Karpas-422 (cell line): ENCODE measurements at regions not wholly inside any gene's neighbourhood (a gene's known extent, or its start where the extent isn't known, plus 50 kb on each side); places are given as distances from the start of the nearest gene placed in this dataset.

ENCODE experiments used
- DNase-seq: peaks from one replicate; pipeline ENCODE4 v3.0.0-alpha.2; 2015
- H2AFZ ChIP-seq: fragments of 200-600 bp; sonication (generic); 2 replicates; pipeline ENCODE4 v1.6.1; 2014; ENCODE audit warnings: antibody characterized with exemption, low read length, mixed read lengths
- H3K27ac ChIP-seq: fragments of 200-600 bp; sonication (generic); 2 replicates; pipeline ENCODE4 v1.5.1; 2014; ENCODE audit warnings: mild to moderate bottlenecking, low read length, moderate library complexity
- H3K27me3 ChIP-seq: fragments of 200-600 bp; sonication (generic); 2 replicates; pipeline ENCODE4 v1.6.1; 2014; ENCODE audit warnings: low read length, mixed read lengths
- H3K36me3 ChIP-seq: fragments of 200-600 bp; sonication (generic); 2 replicates; pipeline ENCODE4 v1.6.1; 2014; ENCODE audit warnings: low read length, mixed read lengths; ENCODE audit not compliant: insufficient read depth
- H3K4me1 ChIP-seq: fragments of 200-600 bp; sonication (generic); 2 replicates; pipeline ENCODE4 v1.6.1; 2014; ENCODE audit warnings: mild to moderate bottlenecking, low read length, mixed read lengths
- H3K4me2 ChIP-seq: fragments of 200-600 bp; sonication (generic); 2 replicates; pipeline ENCODE4 v1.6.1; 2014; ENCODE audit warnings: low read length, low read depth, mild to moderate bottlenecking; ENCODE audit not compliant: poor library complexity, severe bottlenecking
- H3K4me3 ChIP-seq: fragments of 200-600 bp; sonication (generic); 2 replicates; pipeline ENCODE4 v1.5.1; 2014; ENCODE audit warnings: mild to moderate bottlenecking, antibody characterized with exemption, low read length, mixed read lengths
- H3K79me2 ChIP-seq: fragments of 200-600 bp; sonication (generic); 2 replicates; pipeline ENCODE4 v1.6.1; 2014; ENCODE audit warnings: mild to moderate bottlenecking, low read length, mixed read lengths
- H3K9ac ChIP-seq: fragments of 200-600 bp; sonication (generic); 2 replicates; pipeline ENCODE4 v1.6.0; 2014; ENCODE audit warnings: low read length
- H3K9me2 ChIP-seq: fragments of 200-600 bp; sonication (generic), shearing (Covaris generic); replicated peaks from 2 replicates; pipeline ENCODE4 v1.6.0; 2014; ENCODE audit warnings: mild to moderate bottlenecking, low read length, moderate library complexity; ENCODE audit not compliant: insufficient read depth
- H3K9me3 ChIP-seq: fragments of 300-700, 200-600 bp; sonication (generic); 2 replicates; pipeline ENCODE4 v1.6.1; 2014; ENCODE audit warnings: low read length, mixed read lengths
- H4K20me1 ChIP-seq: fragments of 200-600 bp; sonication (generic); 2 replicates; pipeline ENCODE4 v1.6.1; 2014; ENCODE audit warnings: mild to moderate bottlenecking, antibody characterized with exemption, low read length, low read depth; ENCODE audit not compliant: insufficient read depth

DNA sequence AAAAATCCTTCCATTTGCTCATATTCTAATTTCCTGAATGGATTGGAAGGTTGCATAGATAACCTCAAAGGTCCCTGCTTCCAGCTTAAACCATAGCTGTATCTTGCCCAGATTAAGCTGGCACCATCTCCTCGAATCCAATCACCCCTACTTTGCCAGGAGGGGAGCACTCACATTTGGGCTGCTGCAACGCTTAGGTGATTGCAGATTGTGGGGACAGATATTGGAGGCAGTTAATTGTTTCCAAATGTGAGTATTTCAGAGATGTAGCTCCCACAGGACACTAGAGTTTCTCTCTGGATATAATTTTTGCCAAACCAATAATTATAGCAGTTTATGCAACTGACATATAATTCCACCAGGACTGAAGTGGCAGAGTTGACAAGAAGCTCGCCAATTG is 53.5 kb upstream of the ACSL1 start:
- Histone ChIP-seq H3K9me3 (no peaks in the 10 kb centered on the region), H3K4me3 (no peak overlapping the region), H3K36me3 (no peaks in the 10 kb centered on the region), H3K4me2 (no peak overlapping the region), H2AFZ (no peak overlapping the region), H3K9ac (no peak overlapping the region), H4K20me1 (no peaks in the 10 kb centered on the region), H3K27me3 (no peaks in the 10 kb centered on the region), H3K9me2 (no peaks in the 10 kb centered on the region), H3K27ac (no peak overlapping the region), H3K79me2 (no peaks in the 10 kb centered on the region), H3K4me1 (no peaks in the 10 kb centered on the region)
- DNase-seq = no peak

DNA sequence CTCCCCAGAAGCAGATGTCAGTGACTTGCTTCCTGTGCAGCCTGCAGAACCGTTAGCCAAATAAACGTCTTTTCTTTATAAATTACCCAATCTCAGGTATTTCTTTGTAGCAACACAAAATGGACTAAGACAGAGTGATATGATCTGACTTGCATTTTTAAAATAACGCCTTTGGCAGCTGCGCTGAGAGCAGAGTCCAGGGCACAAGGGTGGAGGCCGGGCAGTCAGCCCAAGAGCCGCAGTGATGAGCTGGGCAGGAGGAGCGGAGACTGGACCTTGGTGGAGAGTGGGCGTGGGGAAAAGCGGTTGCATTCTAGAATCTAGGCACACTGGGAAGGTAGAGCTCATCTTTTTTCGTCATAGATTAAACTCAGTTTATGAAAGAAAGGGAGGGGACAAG is 56.5 kb upstream of the ACSL1 start:
- Histone ChIP-seq H3K79me2 (no peaks in the 10 kb centered on the region), H3K27me3 (no peaks in the 10 kb centered on the region)
- DNase-seq = no peak

DNA sequence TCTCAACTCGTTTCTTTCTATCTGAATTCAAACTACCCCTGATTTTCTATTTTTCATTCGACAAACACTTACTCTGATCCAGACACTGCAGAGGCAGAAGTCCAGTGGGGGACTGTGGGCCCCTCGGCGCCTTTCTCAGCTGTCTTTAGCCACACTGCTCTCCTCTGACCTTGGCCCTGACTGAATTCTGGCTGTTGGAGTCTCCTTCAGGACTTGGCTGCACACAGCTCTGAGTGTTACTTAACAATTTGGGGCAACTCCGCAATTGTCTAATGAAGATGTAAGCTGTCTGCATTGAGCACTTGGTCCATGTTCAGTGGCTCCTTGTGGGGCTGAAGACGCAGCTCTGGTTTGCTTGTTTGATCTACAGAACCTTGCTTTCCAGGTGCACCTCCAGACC is 57.3 kb upstream of the ACSL1 start:
- Histone ChIP-seq H3K27me3 (no peaks in the 10 kb centered on the region), H3K9ac (no peak overlapping the region), H3K79me2 (no peaks in the 10 kb centered on the region), H3K36me3 (no peaks in the 10 kb centered on the region), H3K27ac (no peak overlapping the region), H2AFZ (no peak overlapping the region), H3K4me1 (no peaks in the 10 kb centered on the region), H3K4me2 (no peak overlapping the region), H4K20me1 (no peaks in the 10 kb centered on the region), H3K4me3 (no peak overlapping the region), H3K9me2 (no peaks in the 10 kb centered on the region), H3K9me3 (no peaks in the 10 kb centered on the region)
- no peak for DNase-seq

More for the DNA sequence above, 56.5 kb upstream of the ACSL1 start:
- Histone ChIP-seq H3K4me3 (no peak overlapping the region), H4K20me1 (no peaks in the 10 kb centered on the region), H3K4me1 (no peaks in the 10 kb centered on the region), H3K27ac (no peak overlapping the region), H3K36me3 (no peaks in the 10 kb centered on the region), H3K9me2 (no peaks in the 10 kb centered on the region), H3K9me3 (no peaks in the 10 kb centered on the region), H2AFZ (no peak overlapping the region), H3K9ac (no peak overlapping the region), H3K4me2 (no peak overlapping the region)

DNA sequence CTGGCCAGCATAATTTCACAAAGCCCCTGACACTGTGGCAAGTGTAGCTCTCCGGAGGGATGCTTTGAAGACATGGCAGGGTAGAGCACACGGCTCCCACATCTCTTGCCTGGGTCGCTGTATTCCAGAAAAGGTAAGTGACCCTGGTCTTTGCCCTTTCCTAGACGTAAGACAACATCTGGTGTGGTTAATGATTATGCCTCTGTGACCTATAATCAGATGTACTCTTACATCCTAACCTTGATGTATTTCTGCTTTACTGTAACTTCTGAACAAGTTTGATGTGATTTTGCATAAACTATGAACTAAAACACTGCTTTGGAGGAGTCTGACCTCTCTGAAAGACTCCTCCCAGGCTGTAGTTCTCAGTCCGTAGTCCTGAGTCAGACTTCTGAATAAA is 59.1 kb upstream of the ACSL1 start:
- H3K4me1 ChIP-seq = no peaks in the 10 kb centered on the region
- DNase-seq = no peak
- no peaks in the 10 kb centered on the region for H4K20me1 ChIP-seq
- H3K27ac ChIP-seq = no peak overlapping the region
- H3K9me3 ChIP-seq = no peaks in the 10 kb centered on the region
- H3K4me3 ChIP-seq = no peak overlapping the region
- no peaks in the 10 kb centered on the region for H3K9me2 ChIP-seq
- H3K36me3 ChIP-seq = no peaks in the 10 kb centered on the region
- H3K79me2 ChIP-seq = no peaks in the 10 kb centered on the region
- H3K27me3 ChIP-seq = no peaks in the 10 kb centered on the region
- H3K4me2 ChIP-seq = no peak overlapping the region
- H3K9ac ChIP-seq = no peak overlapping the region
- H2AFZ ChIP-seq = no peak overlapping the region

DNA sequence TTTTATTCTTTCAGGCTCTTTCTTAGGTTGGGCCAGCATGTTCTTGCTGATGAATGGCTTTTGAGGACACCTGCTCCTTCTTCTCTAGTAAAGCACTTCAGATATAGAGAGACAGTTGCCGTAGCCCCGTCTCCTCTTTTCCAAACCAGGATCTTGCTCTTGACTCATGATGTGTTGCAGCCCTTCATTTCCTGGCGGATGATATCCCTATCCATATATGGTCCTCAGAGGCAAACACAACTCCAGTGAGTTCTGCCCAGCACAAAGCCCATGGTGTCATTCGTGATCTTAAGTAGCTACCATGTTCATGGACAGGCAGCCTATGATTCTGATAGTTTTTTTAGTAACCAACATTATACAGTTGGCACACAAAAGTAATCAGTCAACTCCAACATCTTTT is 59.8 kb upstream of the ACSL1 start:
- H4K20me1 ChIP-seq = no peaks in the 10 kb centered on the region
- no peak overlapping the region for H2AFZ ChIP-seq
- H3K79me2 ChIP-seq = no peaks in the 10 kb centered on the region
- no peaks in the 10 kb centered on the region for H3K27me3 ChIP-seq
- no peak for DNase-seq
- no peak overlapping the region for H3K4me3 ChIP-seq
- H3K27ac ChIP-seq = no peak overlapping the region
- no peaks in the 10 kb centered on the region for H3K36me3 ChIP-seq
- H3K9ac ChIP-seq = no peak overlapping the region
- no peaks in the 10 kb centered on the region for H3K9me3 ChIP-seq
- no peak overlapping the region for H3K4me2 ChIP-seq
- H3K4me1 ChIP-seq = no peaks in the 10 kb centered on the region
- no peaks in the 10 kb centered on the region for H3K9me2 ChIP-seq

DNA sequence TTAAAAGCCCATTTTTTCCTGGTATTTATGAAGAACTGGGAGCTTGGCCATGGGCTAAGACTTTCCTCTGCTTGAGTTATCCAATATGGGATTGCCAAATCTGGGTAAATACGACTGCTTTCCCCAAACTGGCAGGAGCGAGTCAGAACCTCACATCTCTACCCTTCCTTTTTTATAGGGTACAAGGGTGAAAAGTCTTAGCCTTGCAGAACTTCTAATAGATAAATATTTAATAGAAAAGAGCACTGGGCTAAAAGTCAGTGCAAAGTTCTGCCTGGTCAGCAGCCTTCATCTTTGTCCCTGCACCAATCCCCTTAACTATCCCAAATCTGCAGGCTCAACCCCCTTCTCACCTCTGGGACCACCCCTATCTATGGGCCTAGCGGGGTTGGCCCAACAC is 61.6 kb upstream of the ACSL1 start:
- no peak for DNase-seq
- no peaks in the 10 kb centered on the region for H3K9me2 ChIP-seq
- H3K27me3 ChIP-seq = no peaks in the 10 kb centered on the region
- no peak overlapping the region for H2AFZ ChIP-seq
- H4K20me1 ChIP-seq = no peaks in the 10 kb centered on the region
- no peak overlapping the region for H3K9ac ChIP-seq
- no peaks in the 10 kb centered on the region for H3K79me2 ChIP-seq
- H3K9me3 ChIP-seq = no peaks in the 10 kb centered on the region
- no peaks in the 10 kb centered on the region for H3K36me3 ChIP-seq
- no peak overlapping the region for H3K27ac ChIP-seq
- H3K4me3 ChIP-seq = no peak overlapping the region
- H3K4me1 ChIP-seq = no peaks in the 10 kb centered on the region
- no peak overlapping the region for H3K4me2 ChIP-seq

DNA sequence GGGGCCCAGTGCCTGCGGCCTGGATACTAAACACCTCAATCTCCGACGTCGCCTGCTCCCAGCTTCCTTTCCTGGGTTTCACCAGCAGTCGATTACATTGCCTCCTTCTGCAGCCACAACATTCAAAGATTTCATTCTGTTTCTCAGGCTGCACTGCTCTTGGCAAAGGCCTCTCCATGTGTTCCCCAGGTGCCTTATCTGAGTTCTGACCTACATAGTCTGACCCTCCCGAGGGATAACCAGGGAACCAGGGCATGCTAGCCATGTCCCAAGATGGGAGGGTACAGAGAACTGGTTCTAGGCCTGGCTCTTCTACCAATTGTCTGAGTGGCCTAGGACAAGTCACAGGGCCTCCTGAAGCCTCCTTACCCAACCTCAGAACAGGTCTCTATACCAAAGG is 62.2 kb upstream of the ACSL1 start:
- H3K36me3 ChIP-seq = no peaks in the 10 kb centered on the region
- H3K9ac ChIP-seq = no peak overlapping the region
- no peaks in the 10 kb centered on the region for H3K27me3 ChIP-seq
- H3K9me2 ChIP-seq = no peaks in the 10 kb centered on the region
- no peak overlapping the region for H3K27ac ChIP-seq
- H3K4me2 ChIP-seq = no peak overlapping the region
- DNase-seq = no peak
- H3K79me2 ChIP-seq = no peaks in the 10 kb centered on the region
- no peak overlapping the region for H2AFZ ChIP-seq
- H3K4me3 ChIP-seq = no peak overlapping the region
- no peaks in the 10 kb centered on the region for H3K9me3 ChIP-seq
- no peaks in the 10 kb centered on the region for H3K4me1 ChIP-seq
- no peaks in the 10 kb centered on the region for H4K20me1 ChIP-seq

DNA sequence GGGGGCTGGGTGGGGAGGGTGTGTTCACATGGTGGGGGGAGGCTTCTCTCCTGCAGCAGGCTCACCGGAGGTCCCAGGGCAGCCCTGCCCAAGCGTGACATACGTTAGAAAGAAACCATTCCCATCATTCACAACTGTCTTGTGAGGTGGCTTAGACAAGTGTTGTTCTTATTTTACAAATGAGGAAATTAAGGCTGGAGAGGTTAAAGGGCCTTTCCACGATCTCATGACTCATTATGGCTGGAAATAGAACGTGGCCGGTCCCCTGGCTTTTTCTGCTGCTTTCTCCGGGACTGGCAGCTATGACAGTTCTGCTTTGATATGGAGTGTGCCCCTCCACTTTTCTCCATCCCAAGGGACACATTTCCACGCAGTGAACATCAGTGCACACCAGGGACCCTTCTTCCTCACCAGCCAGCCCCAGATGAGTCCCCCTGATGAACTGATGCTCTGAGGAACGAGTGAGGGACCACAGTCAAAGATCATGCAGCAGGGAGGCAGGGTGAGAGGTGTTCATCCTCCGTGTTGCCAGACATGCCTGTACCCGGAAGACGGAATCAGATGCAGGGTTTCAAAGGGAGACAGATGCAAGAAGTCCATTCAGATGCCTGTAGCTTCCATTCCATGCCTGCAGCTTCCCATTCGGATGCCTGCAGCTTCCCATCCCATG is 64.0 kb upstream of the ACSL1 start:
- H3K79me2 ChIP-seq = no peaks in the 10 kb centered on the region
- DNase-seq = no peak
- no peak overlapping the region for H3K4me3 ChIP-seq
- no peak overlapping the region for H3K9ac ChIP-seq
- no peaks in the 10 kb centered on the region for H4K20me1 ChIP-seq
- no peaks in the 10 kb centered on the region for H3K9me3 ChIP-seq
- no peak overlapping the region for H3K4me2 ChIP-seq
- no peak overlapping the region for H3K27ac ChIP-seq
- H3K4me1 ChIP-seq = no peaks in the 10 kb centered on the region
- H3K27me3 ChIP-seq = no peaks in the 10 kb centered on the region
- H3K36me3 ChIP-seq = no peaks in the 10 kb centered on the region
- H2AFZ ChIP-seq = no peak overlapping the region
- no peaks in the 10 kb centered on the region for H3K9me2 ChIP-seq

DNA sequence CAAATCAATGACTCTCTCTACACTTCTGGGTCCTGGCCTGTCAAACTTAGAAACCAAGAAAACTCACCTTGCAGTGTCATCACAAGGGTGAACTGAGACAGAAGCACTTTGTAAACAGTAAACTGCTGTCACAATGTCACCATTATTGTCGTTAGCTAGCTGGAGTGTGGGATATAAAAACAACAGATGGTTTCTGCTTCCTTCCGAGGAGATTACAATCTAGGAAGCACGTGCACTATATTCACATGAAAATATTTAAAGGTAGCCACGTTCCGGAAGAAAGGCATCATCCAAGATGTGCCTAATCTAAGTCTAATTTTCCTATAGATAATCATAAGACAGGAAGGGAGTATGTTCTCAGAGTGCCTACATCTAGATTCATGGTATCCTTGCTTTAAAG is 64.7 kb upstream of the ACSL1 start:
- Histone ChIP-seq H3K9ac (no peak overlapping the region), H3K4me2 (no peak overlapping the region), H3K27me3 (no peaks in the 10 kb centered on the region), H3K27ac (no peak overlapping the region), H3K4me1 (no peaks in the 10 kb centered on the region), H3K9me2 (no peaks in the 10 kb centered on the region), H3K9me3 (no peaks in the 10 kb centered on the region), H3K36me3 (no peaks in the 10 kb centered on the region), H3K4me3 (no peak overlapping the region), H4K20me1 (no peaks in the 10 kb centered on the region), H3K79me2 (no peaks in the 10 kb centered on the region), H2AFZ (no peak overlapping the region)
- no peak for DNase-seq
